Activated naive CD8-positive, alpha-beta T cell treated with anti-CD3 and anti-CD28 coated beads, Interleukin-2, amount 10 ng/mL, durations not matched to agents 7 days and 5 days (primary cell): ENCODE measurements at regions not wholly inside any gene's neighbourhood (a gene's known extent, or its start where the extent isn't known, plus 50 kb on each side); places are given as distances from the start of the nearest gene placed in this dataset.
"Not testable (repeated sequence)": the region's sequence is repeated elsewhere in the genome, so short reads cannot be mapped to it uniquely, and the experiment has no call there.

Experiments used
- ATAC-seq: fragments of 150-1000 bp; cut with Tn5 transposase; one replicate; pipeline ENCODE4 v1.10.0; 2021; ENCODE audit warnings: low read depth, moderate library complexity
- POLR2A ChIA-PET: fragments of 350-600 bp; sonication (Branson Sonifier 250); formaldehyde crosslinking; loops from one replicate; lab custom pipeline; 2021; ENCODE audit warnings: antibody characterized with exemption; lab: Charles Lee
- DNase-seq: peaks from one replicate; pipeline ENCODE4 v3.0.0; 2021
- H3K27ac Mint-ChIP-seq: one replicate; pipeline ENCODE4 v1.8.0; 2022; ENCODE audit warnings: mild to moderate bottlenecking, mixed read lengths
- H3K27me3 Mint-ChIP-seq: one replicate; pipeline ENCODE4 v1.8.0; 2022; ENCODE audit warnings: mild to moderate bottlenecking, moderate library complexity, mixed read lengths
- H3K36me3 Mint-ChIP-seq: one replicate; pipeline ENCODE4 v1.8.0; 2021; ENCODE audit warnings: mild to moderate bottlenecking, mixed read lengths
- H3K4me1 Mint-ChIP-seq: one replicate; pipeline ENCODE4 v1.8.0; 2021; ENCODE audit warnings: mixed read lengths
- H3K4me3 Mint-ChIP-seq: one replicate; pipeline ENCODE4 v1.8.0; 2022; ENCODE audit warnings: mild to moderate bottlenecking, moderate library complexity, mixed read lengths
- H3K9me3 Mint-ChIP-seq: one replicate; pipeline ENCODE4 v1.8.0; 2021; ENCODE audit warnings: mixed read lengths

GRCh38 chr12:85394065-85394464, 114.0 kb downstream of the ALX1 start:
- H3K27me3 Mint-ChIP-seq = no peaks in the 10 kb centered on the region

GRCh38 chr12:85394809-85395208, 114.8 kb downstream of the ALX1 start:
- Mint-ChIP-seq H3K27me3 (no peaks in the 10 kb centered on the region), H3K4me3 (no peak overlapping the region), H3K36me3 (no peaks in the 10 kb centered on the region), H3K9me3 (no peaks in the 10 kb centered on the region), H3K27ac (no peak overlapping the region), H3K4me1 (no peaks in the 10 kb centered on the region)
- DNase-seq = no peak
- POLR2A ChIA-PET = no interaction called here
- no peak for ATAC-seq

More at GRCh38 chr12:85394065-85394464, 114.0 kb downstream of the ALX1 start:
- Mint-ChIP-seq H3K9me3 (no peaks in the 10 kb centered on the region), H3K36me3 (no peaks in the 10 kb centered on the region), H3K4me3 (no peak overlapping the region), H3K4me1 (no peaks in the 10 kb centered on the region), H3K27ac (no peak overlapping the region)
- ATAC-seq = no peak
- POLR2A ChIA-PET = no interaction called here
- no peak for DNase-seq

- DNase-seq (no peak), ATAC-seq (no peak)
- no peaks in the 10 kb centered on the region for H3K9me3 Mint-ChIP-seq
- H3K27me3 Mint-ChIP-seq = no peaks in the 10 kb centered on the region
- no peak overlapping the region for H3K4me3 Mint-ChIP-seq
- no peak overlapping the region for H3K27ac Mint-ChIP-seq
- POLR2A ChIA-PET = no interaction called here
- no peaks in the 10 kb centered on the region for H3K36me3 Mint-ChIP-seq
- no peaks in the 10 kb centered on the region for H3K4me1 Mint-ChIP-seq
These were observed 125.2 kb downstream of the ALX1 start for GRCh38 chr12:85405262-85405661.

GRCh38 chr12:85405781-85406522, 125.9 kb downstream of the ALX1 start:
- POLR2A ChIA-PET = no interaction called here
- H3K36me3 Mint-ChIP-seq = no peaks in the 10 kb centered on the region
- DNase-seq = no peak

GRCh38 chr12:85413266-85413665, 133.2 kb downstream of the ALX1 start:
- Mint-ChIP-seq H3K9me3 (no peaks in the 10 kb centered on the region), H3K4me3 (no peak overlapping the region), H3K27me3 (no peaks in the 10 kb centered on the region), H3K4me1 (no peaks in the 10 kb centered on the region), H3K36me3 (no peaks in the 10 kb centered on the region), H3K27ac (no peak overlapping the region)
- POLR2A ChIA-PET = no interaction called here
- ATAC-seq = no peak
- no peak for DNase-seq

More at GRCh38 chr12:85405781-85406522, 125.9 kb downstream of the ALX1 start:
- H3K4me3 Mint-ChIP-seq = no peak overlapping the region
- no peaks in the 10 kb centered on the region for H3K4me1 Mint-ChIP-seq
- no peaks in the 10 kb centered on the region for H3K9me3 Mint-ChIP-seq
- ATAC-seq = no peak
- no peak overlapping the region for H3K27ac Mint-ChIP-seq
- no peaks in the 10 kb centered on the region for H3K27me3 Mint-ChIP-seq

- Mint-ChIP-seq H3K4me3 (no peak overlapping the region), H3K27ac (no peak overlapping the region), H3K9me3 (no peaks in the 10 kb centered on the region), H3K27me3 (peaks cover 9% of the 10 kb centered on the region), H3K36me3 (no peaks in the 10 kb centered on the region), H3K4me1 (no peaks in the 10 kb centered on the region)
- POLR2A ChIA-PET = no interaction called here
- no peak for ATAC-seq
- DNase-seq = no peak
These were observed 142.7 kb downstream of the ALX1 start for GRCh38 chr12:85422762-85423161.

GRCh38 chr12:85423947-85424346, 143.9 kb downstream of the ALX1 start:
- POLR2A ChIA-PET = no interaction called here
- H3K4me3 Mint-ChIP-seq = no peak overlapping the region
- ATAC-seq (no peak), DNase-seq (no peak)
- H3K36me3 Mint-ChIP-seq = no peaks in the 10 kb centered on the region
- no peaks in the 10 kb centered on the region for H3K9me3 Mint-ChIP-seq
- peaks cover 11% of the 10 kb centered on the region for H3K27me3 Mint-ChIP-seq
- no peaks in the 10 kb centered on the region for H3K4me1 Mint-ChIP-seq
- H3K27ac Mint-ChIP-seq = no peak overlapping the region

- no peak overlapping the region for H3K27ac Mint-ChIP-seq
- no peak for DNase-seq
- ATAC-seq = no peak
These were observed 144.7 kb downstream of the ALX1 start for GRCh38 chr12:85424581-85425348.

GRCh38 chr12:85425349-85425612, 145.3 kb downstream of the ALX1 start:
- no peak overlapping the region for H3K4me3 Mint-ChIP-seq
- no peak overlapping the region for H3K27ac Mint-ChIP-seq
- no peak for DNase-seq
- no peaks in the 10 kb centered on the region for H3K36me3 Mint-ChIP-seq
- peaks cover 9% of the 10 kb centered on the region for H3K27me3 Mint-ChIP-seq
- POLR2A ChIA-PET = no interaction called here
- H3K9me3 Mint-ChIP-seq = no peaks in the 10 kb centered on the region
- H3K4me1 Mint-ChIP-seq = no peaks in the 10 kb centered on the region
- ATAC-seq = no peak

More at GRCh38 chr12:85424581-85425348, 144.7 kb downstream of the ALX1 start:
- no peaks in the 10 kb centered on the region for H3K9me3 Mint-ChIP-seq
- no peaks in the 10 kb centered on the region for H3K4me1 Mint-ChIP-seq
- peaks cover 11% of the 10 kb centered on the region for H3K27me3 Mint-ChIP-seq
- no peaks in the 10 kb centered on the region for H3K36me3 Mint-ChIP-seq
- H3K4me3 Mint-ChIP-seq = no peak overlapping the region
- POLR2A ChIA-PET = no interaction called here

- H3K4me1 Mint-ChIP-seq = no peaks in the 10 kb centered on the region
- POLR2A ChIA-PET = no interaction called here
These were observed 145.9 kb downstream of the ALX1 start for GRCh38 chr12:85425926-85426325.

GRCh38 chr12:85433148-85433547, 153.1 kb downstream of the ALX1 start:
- H3K36me3 Mint-ChIP-seq, H3K4me1 Mint-ChIP-seq, H3K9me3 Mint-ChIP-seq, DNase-seq, H3K27ac Mint-ChIP-seq, H3K4me3 Mint-ChIP-seq, POLR2A ChIA-PET, ATAC-seq, H3K27me3 Mint-ChIP-seq: not testable (repeated sequence)

More at GRCh38 chr12:85425926-85426325, 145.9 kb downstream of the ALX1 start:
- Mint-ChIP-seq H3K4me3 (no peak overlapping the region), H3K27ac (no peak overlapping the region), H3K27me3 (peaks cover 9% of the 10 kb centered on the region), H3K9me3 (no peaks in the 10 kb centered on the region), H3K36me3 (no peaks in the 10 kb centered on the region)
- DNase-seq = no peak
- no peak for ATAC-seq

GRCh38 chr12:85440271-85440670, 160.3 kb downstream of the ALX1 start:
- H3K27me3 Mint-ChIP-seq = no peaks in the 10 kb centered on the region
- no peaks in the 10 kb centered on the region for H3K4me1 Mint-ChIP-seq
- POLR2A ChIA-PET = no interaction called here
- H3K4me3 Mint-ChIP-seq = no peak overlapping the region
- no peaks in the 10 kb centered on the region for H3K9me3 Mint-ChIP-seq
- no peaks in the 10 kb centered on the region for H3K36me3 Mint-ChIP-seq
- DNase-seq (no peak), ATAC-seq (no peak)
- H3K27ac Mint-ChIP-seq = no peak overlapping the region

- no peak for DNase-seq
- no peaks in the 10 kb centered on the region for H3K36me3 Mint-ChIP-seq
- no peaks in the 10 kb centered on the region for H3K9me3 Mint-ChIP-seq
- no peak overlapping the region for H3K27ac Mint-ChIP-seq
- H3K27me3 Mint-ChIP-seq = no peaks in the 10 kb centered on the region
- POLR2A ChIA-PET = no interaction called here
- ATAC-seq = no peak
- H3K4me1 Mint-ChIP-seq = no peaks in the 10 kb centered on the region
- H3K4me3 Mint-ChIP-seq = no peak overlapping the region
These were observed 161.0 kb downstream of the ALX1 start for GRCh38 chr12:85441025-85441424.

GRCh38 chr12:85441741-85442140, 161.7 kb downstream of the ALX1 start:
- Mint-ChIP-seq H3K4me3 (no peak overlapping the region), H3K4me1 (no peaks in the 10 kb centered on the region), H3K27ac (no peak overlapping the region), H3K27me3 (no peaks in the 10 kb centered on the region), H3K36me3 (no peaks in the 10 kb centered on the region), H3K9me3 (no peaks in the 10 kb centered on the region)
- no peak for ATAC-seq
- POLR2A ChIA-PET = no interaction called here
- no peak for DNase-seq
